A549 (cell line): ENCODE measurements at regions not wholly inside any gene's neighbourhood (a gene's known extent, or its start where the extent isn't known, plus 50 kb on each side); places are given as distances from the start of the nearest gene placed in this dataset.

Experiments
- EP300 ChIP-seq, 2 experiments: fragments of >200 bp; sonication (Bioruptor Twin); formaldehyde crosslinking; IDR thresholded peaks; 2 replicates in 1 of 2; 3 replicates in 1 of 2; pipeline ENCODE4 v1.6.1; 2016 to 2017
- ESRRA ChIP-seq: fragments of 150-350 bp; IDR thresholded peaks from 2 replicates; pipeline ENCODE4 v1.6.1; 2014; ENCODE audit warnings: mild to moderate bottlenecking, low read length, borderline replicate concordance
- JUN ChIP-seq, 2 experiments: fragments of >200 bp; sonication (Bioruptor Twin); formaldehyde crosslinking; IDR thresholded peaks; 2 replicates in 1 of 2; 3 replicates in 1 of 2; pipeline ENCODE4 v1.6.1; 2016 to 2017
- MYC ChIP-seq: IDR thresholded peaks from 2 replicates; pipeline ENCODE4 v1.6.1; 2012; ENCODE audit warnings: mild to moderate bottlenecking, inconsistent platforms, low read length, improper control_type of control experiment, borderline replicate concordance
- PHF8 ChIP-seq: fragments of 200-600 bp; sonication (generic); IDR thresholded peaks from 2 replicates; pipeline ENCODE4 v1.6.1; 2016; ENCODE audit warnings: low read depth, mild to moderate bottlenecking, antibody characterized with exemption, moderate library complexity, borderline replicate concordance
- RCOR1 ChIP-seq: fragments of 150-350 bp; IDR thresholded peaks from 2 replicates; pipeline ENCODE4 v1.6.1; 2014; ENCODE audit warnings: antibody characterized with exemption, low read length, low read depth
- RNF2 ChIP-seq: fragments of 200-600 bp; sonication (generic); IDR thresholded peaks from 2 replicates; pipeline ENCODE4 v1.6.1; 2016; ENCODE audit warnings: low read depth, mild to moderate bottlenecking, antibody characterized with exemption, moderate library complexity, borderline replicate concordance
- SREBF2 ChIP-seq: fragments of 450-650 bp; IDR thresholded peaks from 2 replicates; pipeline ENCODE4 v1.6.1; 2014; ENCODE audit warnings: mild to moderate bottlenecking, moderate library complexity
- ZSCAN20 ChIP-seq: fragments of 250-450 bp; sonication (Bioruptor Pico); IDR thresholded peaks from 2 replicates; pipeline ENCODE4 v1.8.0; 2022; ENCODE audit warnings: mild to moderate bottlenecking, moderate library complexity
- TF ChIP-seq, protein P1 (sequence below): fragments of >200 bp; sonication (Bioruptor Twin); formaldehyde crosslinking; IDR thresholded peaks from 3 replicates; pipeline ENCODE4 v1.5.1; 2016
- TF ChIP-seq, protein P2 (sequence below): fragments of 200-600 bp; sonication (generic); IDR thresholded peaks from 2 replicates; pipeline ENCODE4 v1.6.1; 2016; ENCODE audit warnings: antibody characterized with exemption, mild to moderate bottlenecking, moderate library complexity

DNA sequence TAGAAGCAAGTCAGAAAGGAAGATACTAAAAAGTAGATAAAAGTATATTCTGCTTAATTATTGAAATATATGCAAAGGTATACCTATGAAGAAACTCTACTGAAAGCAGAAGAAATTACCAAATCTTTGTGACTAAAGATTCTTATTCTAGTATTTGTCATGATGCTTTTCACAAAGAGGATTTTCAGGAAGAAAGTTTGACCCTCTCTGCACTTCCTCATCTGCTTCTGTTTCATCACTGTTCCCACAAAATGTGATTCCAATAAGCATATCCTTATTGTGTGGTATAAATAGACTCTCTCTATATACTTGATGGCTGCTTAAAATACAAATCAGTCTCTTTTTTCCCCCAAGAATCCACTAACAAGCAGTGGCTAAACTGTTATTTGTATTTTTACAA, 2139.6 kb upstream of the ACO1 start:
- TF ChIP-seq, protein P1, sequence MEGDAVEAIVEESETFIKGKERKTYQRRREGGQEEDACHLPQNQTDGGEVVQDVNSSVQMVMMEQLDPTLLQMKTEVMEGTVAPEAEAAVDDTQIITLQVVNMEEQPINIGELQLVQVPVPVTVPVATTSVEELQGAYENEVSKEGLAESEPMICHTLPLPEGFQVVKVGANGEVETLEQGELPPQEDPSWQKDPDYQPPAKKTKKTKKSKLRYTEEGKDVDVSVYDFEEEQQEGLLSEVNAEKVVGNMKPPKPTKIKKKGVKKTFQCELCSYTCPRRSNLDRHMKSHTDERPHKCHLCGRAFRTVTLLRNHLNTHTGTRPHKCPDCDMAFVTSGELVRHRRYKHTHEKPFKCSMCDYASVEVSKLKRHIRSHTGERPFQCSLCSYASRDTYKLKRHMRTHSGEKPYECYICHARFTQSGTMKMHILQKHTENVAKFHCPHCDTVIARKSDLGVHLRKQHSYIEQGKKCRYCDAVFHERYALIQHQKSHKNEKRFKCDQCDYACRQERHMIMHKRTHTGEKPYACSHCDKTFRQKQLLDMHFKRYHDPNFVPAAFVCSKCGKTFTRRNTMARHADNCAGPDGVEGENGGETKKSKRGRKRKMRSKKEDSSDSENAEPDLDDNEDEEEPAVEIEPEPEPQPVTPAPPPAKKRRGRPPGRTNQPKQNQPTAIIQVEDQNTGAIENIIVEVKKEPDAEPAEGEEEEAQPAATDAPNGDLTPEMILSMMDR: no peak
- TF ChIP-seq MYC: no peak
- no peak for TF ChIP-seq RCOR1
- no peak for TF ChIP-seq ZSCAN20
- TF ChIP-seq RNF2: no peak
- TF ChIP-seq, protein P2, sequence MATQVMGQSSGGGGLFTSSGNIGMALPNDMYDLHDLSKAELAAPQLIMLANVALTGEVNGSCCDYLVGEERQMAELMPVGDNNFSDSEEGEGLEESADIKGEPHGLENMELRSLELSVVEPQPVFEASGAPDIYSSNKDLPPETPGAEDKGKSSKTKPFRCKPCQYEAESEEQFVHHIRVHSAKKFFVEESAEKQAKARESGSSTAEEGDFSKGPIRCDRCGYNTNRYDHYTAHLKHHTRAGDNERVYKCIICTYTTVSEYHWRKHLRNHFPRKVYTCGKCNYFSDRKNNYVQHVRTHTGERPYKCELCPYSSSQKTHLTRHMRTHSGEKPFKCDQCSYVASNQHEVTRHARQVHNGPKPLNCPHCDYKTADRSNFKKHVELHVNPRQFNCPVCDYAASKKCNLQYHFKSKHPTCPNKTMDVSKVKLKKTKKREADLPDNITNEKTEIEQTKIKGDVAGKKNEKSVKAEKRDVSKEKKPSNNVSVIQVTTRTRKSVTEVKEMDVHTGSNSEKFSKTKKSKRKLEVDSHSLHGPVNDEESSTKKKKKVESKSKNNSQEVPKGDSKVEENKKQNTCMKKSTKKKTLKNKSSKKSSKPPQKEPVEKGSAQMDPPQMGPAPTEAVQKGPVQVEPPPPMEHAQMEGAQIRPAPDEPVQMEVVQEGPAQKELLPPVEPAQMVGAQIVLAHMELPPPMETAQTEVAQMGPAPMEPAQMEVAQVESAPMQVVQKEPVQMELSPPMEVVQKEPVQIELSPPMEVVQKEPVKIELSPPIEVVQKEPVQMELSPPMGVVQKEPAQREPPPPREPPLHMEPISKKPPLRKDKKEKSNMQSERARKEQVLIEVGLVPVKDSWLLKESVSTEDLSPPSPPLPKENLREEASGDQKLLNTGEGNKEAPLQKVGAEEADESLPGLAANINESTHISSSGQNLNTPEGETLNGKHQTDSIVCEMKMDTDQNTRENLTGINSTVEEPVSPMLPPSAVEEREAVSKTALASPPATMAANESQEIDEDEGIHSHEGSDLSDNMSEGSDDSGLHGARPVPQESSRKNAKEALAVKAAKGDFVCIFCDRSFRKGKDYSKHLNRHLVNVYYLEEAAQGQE: no peak
- no peak for TF ChIP-seq ESRRA
- TF ChIP-seq SREBF2: no peak
- no peak for TF ChIP-seq PHF8
- TF ChIP-seq EP300 (IDR thresholded peaks at IDR 0.05): no peak
- no peak for TF ChIP-seq JUN (IDR thresholded peaks at IDR 0.05)
